Stomach (tissue), 8 donors: ENCODE measurements at regions not wholly inside any gene's neighbourhood (a gene's known extent, or its start where the extent isn't known, plus 50 kb on each side); places are given as distances from the start of the nearest gene placed in this dataset.

Experiments
- DNase-seq, 2 donors: peaks; one replicate each; pipeline versions ENCODE4 v3.0.0 to v3.0.0-alpha.2; 2013 to 2019
- H3K27ac ChIP-seq, 5 donors: fragments of 200-600 bp in 4 of 5; sonication (generic) in 4 of 5; one replicate each; pipeline ENCODE4 v1.5.1; 2013 to 2019; ENCODE audit warnings: mild to moderate bottlenecking in 1 of 5, moderate library complexity in 1 of 5
- H3K27me3 ChIP-seq, 3 donors: fragments of 200-600 bp; sonication (generic); one replicate each; pipeline ENCODE4 v1.5.1; 2017 to 2019; ENCODE audit warnings: mixed run types in 1 of 3
- H3K36me3 ChIP-seq, 4 donors: fragments of 200-600 bp; sonication (generic); 1 replicate in 3 of 4; 2 replicates in 1 of 4; pipeline ENCODE4 v1.5.1; 2016 to 2019
- H3K4me1 ChIP-seq, 4 donors: fragments of 200-600 bp; sonication (generic); one replicate each; pipeline ENCODE4 v1.5.1; 2016 to 2019
- H3K4me3 ChIP-seq, 4 donors: fragments of 200-600 bp; sonication (generic) in 3 of 4; one replicate each; pipeline ENCODE4 v1.5.1; 2016 to 2019; ENCODE audit warnings: mild to moderate bottlenecking in 1 of 4
- H3K9me3 ChIP-seq, 4 donors: fragments of 200-600 bp; sonication (generic); one replicate each; pipeline ENCODE4 v1.5.1; 2016 to 2019
- CTCF ChIP-seq, 7 experiments: fragments of 450-650 bp in 4 of 7; fragments of 200-600 bp in 3 of 7; sonication (generic) in 3 of 7; IDR thresholded peaks; one replicate each; pipeline ENCODE4 v1.5.1; 2016 to 2019; ENCODE audit warnings: antibody characterized with exemption in 7 of 7, control low read depth in 2 of 7, mild to moderate bottlenecking in 1 of 7
- EP300 ChIP-seq: sonication (generic); formaldehyde crosslinking; IDR thresholded peaks from one replicate; pipeline ENCODE4 v1.6.1; 2017; ENCODE audit warnings: antibody characterized with exemption
- POLR2A ChIP-seq, 4 donors: fragments of 450-650 bp; IDR thresholded peaks; one replicate each; pipeline ENCODE4 v1.6.1; 2016; ENCODE audit warnings: antibody characterized with exemption in 4 of 4, control low read depth in 2 of 4, mild to moderate bottlenecking in 1 of 4, moderate library complexity in 1 of 4
- POLR2AphosphoS5 ChIP-seq, 3 donors: sonication (generic); formaldehyde crosslinking; IDR thresholded peaks; one replicate each; pipeline ENCODE4 v1.6.1; 2016; ENCODE audit warnings: antibody characterized with exemption in 3 of 3
- WGBS, 5 donors: extraction: QIAGEN DNeasy Blood & Tissue Kit in 3 of 5; methylation state at CpG; one replicate each; pipeline versions ENCODE4 v1.1.5 to v1.1.7; 2013 to 2018; 5-methylcytosine and 5-hydroxymethylcytosine counted together
- intact Hi-C: fragments of 100-400 bp; cut with DNase I; formaldehyde crosslinking; loops from one replicate; pipeline ENCODE4 v1.15.1; 2023; ENCODE audit warnings: low total_unique reads
- donor health status: healthy with polysubstance abuse.
- donor health status: Bipolar disorder and iron deficiency.
- donor health status: healthy.

GRCh38 chr3:103785537-103785936 is 1350.7 kb downstream of the ZPLD1 start:
- intact Hi-C loops = no loop called here
- no peaks in the 10 kb centered on the region for H3K9me3 ChIP-seq
- WGBS, 5 donors = 48 to 62% (median 51%) methylated on average over 1 of the region's 1 CpG
- TF ChIP-seq POLR2A (IDR thresholded peaks at IDR 0.05) (no peak), EP300 (no peak), CTCF (IDR thresholded peaks at IDR 0.05) (no peak), POLR2AphosphoS5 (IDR thresholded peaks at IDR 0.05) (no peak)
- no peak overlapping the region for H3K4me3 ChIP-seq
- H3K36me3 ChIP-seq = no peaks in the 10 kb centered on the region
- H3K27me3 ChIP-seq = no peaks in the 10 kb centered on the region
- DNase-seq = no peak
- H3K27ac ChIP-seq = no peak overlapping the region
- H3K4me1 ChIP-seq = no peaks in the 10 kb centered on the region

- H3K4me3 ChIP-seq = no peak overlapping the region
- H3K9me3 ChIP-seq = no peaks in the 10 kb centered on the region
- no peaks in the 10 kb centered on the region for H3K27me3 ChIP-seq
- WGBS, 5 donors = 30 to 37% (median 35%) methylated on average over 4 of the region's 4 CpGs
- intact Hi-C loops = no loop called here
- peak in 1 of 2 donors; percentile 41 for DNase-seq
- no peak for TF ChIP-seq CTCF (IDR thresholded peaks at IDR 0.05)
- no peak for TF ChIP-seq POLR2AphosphoS5 (IDR thresholded peaks at IDR 0.05)
- no peak for TF ChIP-seq EP300
- no peak for TF ChIP-seq POLR2A (IDR thresholded peaks at IDR 0.05)
- no peaks in the 10 kb centered on the region for H3K4me1 ChIP-seq
- no peaks in the 10 kb centered on the region for H3K36me3 ChIP-seq
- no peak overlapping the region for H3K27ac ChIP-seq
Observed at GRCh38 chr3:103786296-103786695, 1351.5 kb downstream of the ZPLD1 start.

GRCh38 chr3:103787164-103787871 is 1352.5 kb downstream of the ZPLD1 start:
- Histone ChIP-seq H3K9me3 (no peaks in the 10 kb centered on the region), H3K36me3 (no peaks in the 10 kb centered on the region), H3K27me3 (no peaks in the 10 kb centered on the region), H3K4me1 (no peaks in the 10 kb centered on the region), H3K27ac (no peak overlapping the region), H3K4me3 (no peak overlapping the region)
- no peak for TF ChIP-seq CTCF (IDR thresholded peaks at IDR 0.05)
- TF ChIP-seq EP300 = no peak
- TF ChIP-seq POLR2A (IDR thresholded peaks at IDR 0.05) = no peak
- TF ChIP-seq POLR2AphosphoS5 (IDR thresholded peaks at IDR 0.05) = no peak
- intact Hi-C loops = no loop called here
- 73 to 83% (median 78%) methylated on average over 3 of the region's 3 CpGs for WGBS, 5 donors
- no peak for DNase-seq

GRCh38 chr3:103787879-103788278 is 1353.1 kb downstream of the ZPLD1 start:
- Histone ChIP-seq H3K27ac (no peak overlapping the region), H3K4me3 (no peak overlapping the region), H3K9me3 (no peaks in the 10 kb centered on the region), H3K36me3 (no peaks in the 10 kb centered on the region), H3K27me3 (no peaks in the 10 kb centered on the region), H3K4me1 (no peaks in the 10 kb centered on the region)
- TF ChIP-seq CTCF (IDR thresholded peaks at IDR 0.05) = no peak
- no peak for TF ChIP-seq EP300
- TF ChIP-seq POLR2A (IDR thresholded peaks at IDR 0.05) = no peak
- no peak for TF ChIP-seq POLR2AphosphoS5 (IDR thresholded peaks at IDR 0.05)
- no peak for DNase-seq
- intact Hi-C loops = no loop called here
- WGBS, 5 donors = 81 to 97% (median 92%) methylated on average over 2 of the region's 2 CpGs
